ENCODE measurements at regions not wholly inside any gene's neighbourhood (a gene's known extent, or its start where the extent isn't known, plus 50 kb on each side); places are given as distances from the start of the nearest gene placed in this dataset.

DNA sequence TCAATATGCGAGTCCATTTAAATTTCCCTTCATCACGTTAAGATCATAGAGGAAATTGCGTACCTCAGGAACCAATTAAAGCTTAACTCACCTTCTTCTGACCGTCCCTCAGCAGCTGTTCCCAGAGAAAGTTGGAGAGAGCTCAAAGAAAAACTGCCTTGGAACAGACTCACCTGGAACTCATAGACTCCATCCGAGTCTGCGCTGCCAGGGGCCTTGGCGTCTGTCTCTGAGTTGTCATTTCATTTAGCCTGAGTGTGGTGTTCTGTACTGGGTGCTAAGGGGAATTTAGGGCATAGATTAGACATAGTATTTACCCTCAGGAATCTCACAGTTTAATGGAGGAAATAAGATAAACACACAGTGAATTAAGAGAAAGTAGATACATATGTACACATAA, 892.7 kb downstream of the TLE1 start:
- 50% methylated on average over 7 of the region's 7 CpGs for WGBS, 2 donors
- no peak overlapping the region for H3K4me3 ChIP-seq (ENCODE audit: low read depth, poor library complexity, severe bottlenecking)
- intact Hi-C loops (cut with DNase I; ENCODE audit: low total_unique reads), result no loop called here
- no peak for DNase-seq (ENCODE audit: low spot score in 2 of 2)
- TF ChIP-seq, protein P1, sequence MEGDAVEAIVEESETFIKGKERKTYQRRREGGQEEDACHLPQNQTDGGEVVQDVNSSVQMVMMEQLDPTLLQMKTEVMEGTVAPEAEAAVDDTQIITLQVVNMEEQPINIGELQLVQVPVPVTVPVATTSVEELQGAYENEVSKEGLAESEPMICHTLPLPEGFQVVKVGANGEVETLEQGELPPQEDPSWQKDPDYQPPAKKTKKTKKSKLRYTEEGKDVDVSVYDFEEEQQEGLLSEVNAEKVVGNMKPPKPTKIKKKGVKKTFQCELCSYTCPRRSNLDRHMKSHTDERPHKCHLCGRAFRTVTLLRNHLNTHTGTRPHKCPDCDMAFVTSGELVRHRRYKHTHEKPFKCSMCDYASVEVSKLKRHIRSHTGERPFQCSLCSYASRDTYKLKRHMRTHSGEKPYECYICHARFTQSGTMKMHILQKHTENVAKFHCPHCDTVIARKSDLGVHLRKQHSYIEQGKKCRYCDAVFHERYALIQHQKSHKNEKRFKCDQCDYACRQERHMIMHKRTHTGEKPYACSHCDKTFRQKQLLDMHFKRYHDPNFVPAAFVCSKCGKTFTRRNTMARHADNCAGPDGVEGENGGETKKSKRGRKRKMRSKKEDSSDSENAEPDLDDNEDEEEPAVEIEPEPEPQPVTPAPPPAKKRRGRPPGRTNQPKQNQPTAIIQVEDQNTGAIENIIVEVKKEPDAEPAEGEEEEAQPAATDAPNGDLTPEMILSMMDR (IDR thresholded peaks at IDR 0.05), result no peak
- no peak for TF ChIP-seq POLR2A (IDR thresholded peaks at IDR 0.05)

DNA sequence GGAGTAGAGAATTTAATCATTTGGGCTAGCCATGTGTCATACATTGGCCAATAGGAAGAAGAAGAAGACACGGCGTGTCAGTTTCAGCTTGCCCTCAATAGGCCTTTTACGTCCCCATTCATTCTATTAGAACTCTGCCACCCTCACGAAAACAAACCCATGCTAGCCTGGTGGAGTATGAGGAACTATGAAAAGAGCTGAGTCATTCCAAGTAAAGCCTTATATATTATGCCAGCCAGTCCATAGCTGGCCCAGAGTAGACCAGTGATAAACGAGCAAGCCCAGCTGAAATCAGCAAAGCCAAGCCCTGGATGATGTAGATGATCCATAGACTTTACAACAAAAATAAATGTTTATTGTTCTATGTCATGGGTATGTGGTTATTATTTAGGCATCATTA, 895.1 kb downstream of the TLE1 start:
- H3K4me3 ChIP-seq (ENCODE audit: low read depth, poor library complexity, severe bottlenecking), result no peak overlapping the region
- DNase-seq (ENCODE audit: low spot score in 2 of 2), result no peak
- 77 to 83% methylated on average over 5 of the region's 5 CpGs for WGBS, 2 donors
- TF ChIP-seq, protein P1 (IDR thresholded peaks at IDR 0.05), result no peak
- TF ChIP-seq POLR2A (IDR thresholded peaks at IDR 0.05), result no peak
- intact Hi-C loops (cut with DNase I; ENCODE audit: low total_unique reads), result no loop called here

DNA sequence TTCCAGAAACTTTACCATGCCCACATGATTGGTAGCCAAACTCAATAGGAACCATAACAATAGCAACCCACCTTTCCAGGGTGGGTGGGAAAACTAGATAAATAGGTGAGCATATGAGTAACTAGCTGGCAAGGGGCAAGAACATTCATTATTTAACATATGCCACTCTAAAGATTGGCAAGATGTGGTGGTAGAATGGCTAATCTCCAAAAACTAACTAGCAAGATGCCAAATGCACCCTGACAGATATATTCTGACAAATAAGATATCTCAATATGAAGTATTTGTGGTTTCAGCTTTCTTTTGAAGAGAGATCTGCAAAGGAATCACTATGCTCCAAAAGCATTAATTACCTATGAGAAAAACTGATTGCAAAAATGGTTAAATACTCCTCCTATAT, 895.6 kb downstream of the TLE1 start:
- intact Hi-C loops (cut with DNase I; ENCODE audit: low total_unique reads), result no loop called here
- TF ChIP-seq, protein P1 (IDR thresholded peaks at IDR 0.05), result no peak
- no peak for TF ChIP-seq POLR2A (IDR thresholded peaks at IDR 0.05)
- H3K4me3 ChIP-seq (ENCODE audit: low read depth, poor library complexity, severe bottlenecking), result no peak overlapping the region
- DNase-seq (ENCODE audit: low spot score in 2 of 2), result no peak

DNA sequence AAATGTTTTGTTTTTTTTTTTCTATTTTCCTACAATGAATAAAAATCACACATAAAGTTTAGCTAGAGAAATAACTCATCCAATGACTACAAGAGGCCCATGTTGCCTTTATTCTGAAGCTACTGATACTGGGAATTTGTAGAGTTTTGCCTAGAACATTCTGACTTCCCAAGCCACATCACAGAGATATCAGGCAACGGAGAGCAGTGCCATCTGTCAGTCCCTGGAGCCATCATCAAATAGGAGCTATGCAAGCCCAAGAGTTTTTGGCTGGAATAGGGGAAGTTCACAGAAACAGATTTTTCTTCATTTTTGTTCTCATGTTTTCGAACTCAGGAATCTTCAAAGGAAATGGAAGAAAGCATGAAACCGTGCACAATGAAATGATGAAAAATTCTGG, 896.6 kb downstream of the TLE1 start:
- 63 to 70% methylated on average over 3 of the region's 3 CpGs for WGBS, 2 donors
- H3K4me3 ChIP-seq (ENCODE audit: low read depth, poor library complexity, severe bottlenecking), result no peak overlapping the region
- no peak for TF ChIP-seq POLR2A (IDR thresholded peaks at IDR 0.05)
- TF ChIP-seq, protein P1 (IDR thresholded peaks at IDR 0.05), result no peak
- DNase-seq (ENCODE audit: low spot score in 2 of 2), result no peak
- intact Hi-C loops (cut with DNase I; ENCODE audit: low total_unique reads), result no loop called here

DNA sequence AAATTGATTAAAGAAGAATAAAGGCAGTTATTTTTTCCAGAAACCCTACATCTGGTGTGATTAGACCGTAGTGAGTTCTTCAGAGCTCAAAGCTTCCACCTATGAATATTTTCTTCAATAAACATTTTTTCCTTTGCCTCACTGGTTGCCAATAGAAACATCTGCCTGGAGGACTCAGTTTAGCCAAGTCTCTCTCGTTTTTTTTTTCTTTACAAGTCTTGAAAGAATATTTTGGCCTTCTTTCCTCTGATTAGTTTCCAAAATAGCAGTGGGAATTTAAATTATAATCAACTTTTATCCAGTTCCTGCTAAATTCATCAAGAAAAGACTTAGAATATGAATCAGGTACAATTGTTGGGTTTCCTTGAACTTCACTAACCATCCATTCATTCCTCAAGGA, 897.5 kb downstream of the TLE1 start:
- H3K4me3 ChIP-seq (ENCODE audit: low read depth, poor library complexity, severe bottlenecking), result no peak overlapping the region
- TF ChIP-seq, protein P1 (IDR thresholded peaks at IDR 0.05), result no peak
- no peak for TF ChIP-seq POLR2A (IDR thresholded peaks at IDR 0.05)
- intact Hi-C loops (cut with DNase I; ENCODE audit: low total_unique reads), result no loop called here
- WGBS, 2 donors, result 42 to 57% methylated on average over 2 of the region's 2 CpGs
- DNase-seq (ENCODE audit: low spot score in 2 of 2), result no peak

DNA sequence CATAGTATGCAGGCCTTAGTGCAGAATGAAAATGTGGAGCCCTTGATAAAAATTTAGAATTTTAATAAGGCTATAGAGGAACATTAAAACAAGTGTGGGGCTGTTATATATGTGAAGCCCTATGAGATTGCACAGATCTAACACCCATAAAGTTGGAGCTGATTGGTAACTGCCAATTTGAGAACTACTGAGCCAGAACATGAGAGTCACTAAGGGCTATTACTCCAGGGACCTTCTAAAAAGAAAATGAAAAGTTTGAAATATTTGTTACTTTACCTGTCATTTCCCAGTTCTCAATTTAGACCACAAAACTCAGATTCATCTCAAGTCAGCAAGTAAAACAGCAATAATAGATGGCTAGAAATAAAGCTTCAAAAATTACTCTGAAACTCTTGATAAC, 898.6 kb downstream of the TLE1 start:
- no peak overlapping the region for H3K4me3 ChIP-seq (ENCODE audit: low read depth, poor library complexity, severe bottlenecking)
- TF ChIP-seq POLR2A (IDR thresholded peaks at IDR 0.05), result no peak
- TF ChIP-seq, protein P1 (IDR thresholded peaks at IDR 0.05), result no peak
- DNase-seq (ENCODE audit: low spot score in 2 of 2), result no peak
- intact Hi-C loops (cut with DNase I; ENCODE audit: low total_unique reads), result no loop called here
